Bone marrow (tissue), 2 donors: ENCODE measurements at regions not wholly inside any gene's neighbourhood (a gene's known extent, or its start where the extent isn't known, plus 50 kb on each side); places are given as distances from the start of the nearest gene placed in this dataset.

Experiments
- DNase-seq, 2 donors: peaks; one replicate each; lab custom pipeline; 2025; lab: John Stamatoyannopoulos, UW

- no peak for DNase-seq
Measured at GRCh38 chr11:134575504-134576230, 163.6 kb upstream of the B3GAT1 start.

DNA sequence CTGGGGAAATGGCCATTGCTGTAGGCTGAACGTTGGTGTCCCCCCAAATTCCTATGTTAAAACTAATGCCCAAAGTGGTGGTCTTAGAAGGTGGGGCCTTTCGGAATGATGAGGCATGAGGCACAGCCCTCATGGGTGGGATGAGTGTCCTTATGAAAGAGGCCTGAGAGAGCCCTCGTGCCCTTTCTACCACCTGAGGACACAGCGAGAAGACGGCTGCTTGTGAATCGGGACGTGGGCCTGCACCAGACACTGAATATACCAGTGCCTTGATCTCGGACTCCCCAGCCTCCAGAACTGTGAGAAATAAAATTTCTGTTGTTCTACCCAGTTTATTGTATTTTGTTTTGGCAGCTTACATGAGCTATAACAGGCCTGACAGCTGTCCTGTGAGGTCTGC, 162.9 kb upstream of the B3GAT1 start:
- DNase-seq = no peak

DNA sequence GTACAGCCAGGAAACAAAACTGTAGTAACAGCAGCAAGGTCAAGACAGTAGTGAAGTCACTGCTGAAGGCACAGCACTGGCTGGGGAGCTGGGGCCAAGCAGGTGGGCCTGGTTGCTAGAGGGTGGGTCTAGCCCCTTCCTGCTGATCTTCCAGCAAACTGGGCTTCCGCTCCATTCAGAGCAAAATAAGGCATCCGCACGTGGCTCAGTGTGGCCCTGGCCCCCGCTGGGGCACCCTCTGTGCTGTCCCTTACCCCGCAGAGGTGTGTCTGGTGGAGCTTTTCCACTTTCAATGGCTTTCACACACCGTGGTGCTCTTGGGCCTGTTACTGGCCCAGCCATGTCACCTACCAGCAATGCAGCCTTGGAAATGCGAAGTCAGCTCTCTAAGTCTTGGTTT, 162.4 kb upstream of the B3GAT1 start:
- DNase-seq = no peak

GRCh38 chr11:134573857-134574256, 161.8 kb upstream of the B3GAT1 start:
- DNase-seq = no peak

- no peak for DNase-seq
Measured at GRCh38 chr11:134572741-134573675, 161.0 kb upstream of the B3GAT1 start.

GRCh38 chr11:134571301-134571700, 159.3 kb upstream of the B3GAT1 start:
- no peak for DNase-seq

DNA sequence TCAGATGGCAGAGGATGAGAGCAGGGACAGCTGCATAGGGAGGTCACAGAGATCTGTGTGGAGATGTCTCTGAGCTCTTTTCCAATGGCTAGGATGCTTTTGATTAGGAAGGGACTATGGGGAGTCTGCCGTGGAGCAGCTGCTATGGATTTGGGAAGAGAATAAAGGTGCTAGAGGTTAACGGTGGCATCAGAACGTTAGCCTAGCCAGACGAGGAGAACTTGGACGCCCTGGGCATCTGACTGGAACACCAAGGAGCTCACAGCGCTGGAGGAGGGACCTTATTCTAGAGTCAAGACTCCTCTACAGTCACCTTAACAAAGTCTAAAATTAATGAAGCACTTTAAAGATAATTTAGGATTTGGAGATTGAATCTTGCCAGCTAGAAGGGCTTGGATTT, 157.2 kb upstream of the B3GAT1 start:
- no peak for DNase-seq

DNA sequence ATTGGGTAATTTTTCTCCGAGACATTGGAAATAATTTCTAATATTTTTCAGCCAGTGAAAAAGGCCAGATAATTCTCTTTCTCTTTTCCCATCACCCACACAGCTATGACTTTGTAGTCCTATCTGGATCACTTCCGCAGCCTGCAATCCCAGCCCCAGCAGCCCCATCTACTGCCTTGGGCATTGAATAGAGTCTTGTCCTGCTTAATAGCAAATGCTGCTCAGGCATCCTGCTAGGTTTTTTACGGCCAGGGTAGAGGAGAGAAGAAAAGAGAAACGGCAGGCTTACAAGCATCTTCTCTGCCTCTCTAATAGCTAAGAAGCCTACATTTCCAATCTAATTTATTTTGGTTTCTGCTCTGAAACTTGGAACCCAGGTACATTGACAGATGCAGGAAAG, 154.3 kb upstream of the B3GAT1 start:
- DNase-seq = no peak

DNA sequence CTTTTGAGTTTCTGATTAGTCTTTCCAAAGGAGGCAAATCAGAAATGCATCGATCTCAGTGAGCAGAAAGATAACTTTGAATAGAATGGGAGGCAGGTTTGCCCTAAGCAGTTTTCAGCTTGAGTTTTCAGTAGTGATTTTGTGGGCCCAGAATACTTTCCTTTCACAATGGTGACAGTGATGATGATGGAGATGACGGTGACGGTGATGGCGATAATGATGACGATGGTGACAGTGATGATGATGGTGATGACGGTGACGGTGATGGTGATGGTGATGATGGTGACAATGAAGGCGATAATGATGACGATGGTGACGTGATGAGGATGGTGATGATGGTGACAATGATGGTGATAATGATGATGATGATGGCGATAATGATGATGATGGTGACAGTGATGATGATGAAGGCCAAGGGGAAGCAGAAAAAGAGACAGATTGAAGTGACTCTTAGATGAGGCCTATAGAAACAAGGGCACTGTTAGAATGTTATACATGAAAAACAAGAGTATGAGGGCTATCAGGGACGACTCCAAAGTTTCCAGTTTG, 153.4 kb upstream of the B3GAT1 start:
- no peak for DNase-seq

DNA sequence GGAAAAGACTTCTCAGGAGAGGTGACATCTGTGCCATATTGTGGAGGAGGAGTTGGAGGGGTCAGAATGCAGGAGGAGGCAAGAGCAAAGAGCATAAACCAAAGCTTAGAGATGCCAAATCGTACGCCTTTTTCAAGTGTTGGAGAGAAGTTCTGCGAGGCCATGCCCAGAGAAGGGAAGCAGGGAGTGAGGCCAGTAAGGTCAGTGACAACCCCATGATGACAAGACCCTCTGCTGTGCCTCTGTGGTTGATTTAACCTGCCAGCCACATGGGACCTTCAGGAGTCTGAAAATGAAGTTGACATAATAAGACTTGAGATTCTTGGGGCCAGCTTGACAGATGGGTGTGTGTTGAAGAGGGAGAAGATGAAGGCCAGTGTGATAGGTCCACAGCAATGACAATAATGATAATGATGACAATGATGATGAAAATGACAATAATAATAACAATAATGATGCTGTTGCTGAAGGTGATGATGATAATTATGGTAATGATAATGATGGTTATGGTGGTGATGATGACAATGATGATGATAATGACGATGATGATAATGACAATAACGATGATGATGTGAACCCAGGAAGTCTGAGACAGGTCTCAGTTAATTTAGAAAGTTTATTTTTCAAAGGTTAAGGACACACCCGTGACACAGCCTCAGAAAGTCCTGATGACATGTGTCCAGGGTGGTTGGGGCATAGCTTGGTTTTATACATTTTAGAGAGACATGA, 152.6 kb upstream of the B3GAT1 start:
- DNase-seq = no peak

DNA sequence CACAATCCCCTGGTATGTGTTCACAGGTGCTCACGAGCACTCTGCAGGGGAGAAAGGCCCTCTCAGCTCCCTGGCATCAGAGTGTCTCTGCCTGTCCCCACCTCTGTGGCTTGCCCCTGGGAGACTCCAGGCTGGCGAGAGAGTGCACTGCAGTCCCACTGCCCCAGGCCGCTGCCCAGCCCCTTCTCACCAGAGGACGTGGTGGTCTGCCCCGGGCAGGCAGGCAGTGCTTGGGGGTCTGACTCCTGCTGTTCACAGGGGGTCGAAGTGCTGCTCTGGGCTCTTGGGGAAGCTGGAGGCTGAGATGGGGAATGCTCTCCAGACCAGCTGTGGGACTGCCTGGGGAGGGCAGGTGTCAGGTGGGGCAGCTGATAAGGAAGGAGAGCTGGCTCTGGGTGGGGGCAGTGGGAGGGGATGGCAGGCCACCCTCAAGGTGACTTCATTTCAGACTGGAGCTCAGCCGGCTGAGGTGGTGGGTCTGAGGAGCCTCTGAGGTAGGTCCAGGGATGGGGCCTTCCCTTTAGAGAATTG, 151.0 kb upstream of the B3GAT1 start:
- DNase-seq = no peak

DNA sequence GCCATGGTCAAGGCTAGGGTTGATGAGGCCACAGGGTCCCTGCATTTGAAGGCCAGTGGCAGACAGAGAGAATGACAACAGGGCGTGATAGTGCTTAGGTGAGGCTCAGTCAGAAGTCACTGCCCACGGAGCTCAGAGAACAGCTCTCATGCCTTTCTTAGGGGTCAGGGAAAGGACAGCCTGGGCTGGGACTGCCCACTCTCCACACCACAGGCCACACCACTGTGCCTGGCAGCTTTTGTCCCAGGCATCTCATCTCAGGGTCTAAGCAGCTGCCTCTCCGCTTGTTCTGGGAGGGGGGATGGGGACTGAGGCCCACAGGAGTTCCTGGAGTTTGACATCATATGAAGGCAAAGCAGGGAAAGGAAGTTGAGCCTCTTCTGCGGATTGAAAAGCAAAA, 150.2 kb upstream of the B3GAT1 start:
- DNase-seq = no peak

DNA sequence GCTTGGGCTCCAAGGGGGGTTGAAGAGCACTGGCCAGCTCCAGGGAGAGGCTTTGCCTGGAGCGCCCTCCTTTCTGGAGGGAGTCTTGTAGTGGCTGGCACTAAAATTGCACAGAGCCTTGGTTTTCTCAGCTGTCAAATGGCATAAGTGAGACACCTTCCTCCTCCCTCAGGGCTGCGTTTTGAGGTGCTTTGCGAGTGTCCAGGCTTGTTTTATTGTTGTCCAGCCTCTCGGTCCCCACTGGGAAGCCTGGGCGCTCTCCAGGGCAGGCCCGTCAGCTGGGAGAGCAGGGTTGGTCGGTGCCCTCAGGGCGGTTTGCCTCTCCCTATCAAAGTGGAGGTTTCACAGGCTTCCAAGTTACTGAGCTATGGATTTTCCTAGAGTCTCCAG, 149.3 kb upstream of the B3GAT1 start:
- DNase-seq = no peak

- DNase-seq = no peak
Measured at GRCh38 chr11:134560566-134561330, 148.7 kb upstream of the B3GAT1 start.

- no peak for DNase-seq
Measured at GRCh38 chr11:134560066-134560465, 148.0 kb upstream of the B3GAT1 start.

DNA sequence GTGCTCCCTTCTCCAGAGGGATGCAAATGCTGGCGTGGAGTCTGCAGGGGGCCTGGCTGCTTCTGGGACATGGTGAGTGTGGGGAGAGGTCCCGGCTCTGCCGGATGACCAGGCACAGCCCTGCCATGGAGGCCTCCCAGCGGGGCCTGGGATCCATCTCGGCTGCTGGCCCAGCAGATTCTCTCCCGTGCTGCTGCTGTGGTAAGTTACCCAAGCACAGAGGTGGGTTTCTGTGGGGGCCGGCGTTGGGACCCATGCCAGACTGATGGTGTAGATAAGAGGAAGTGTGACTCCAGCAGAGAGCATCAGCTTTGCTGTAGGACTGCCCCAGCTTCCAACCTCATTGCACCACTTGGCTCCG, 147.5 kb upstream of the B3GAT1 start:
- no peak for DNase-seq

DNA sequence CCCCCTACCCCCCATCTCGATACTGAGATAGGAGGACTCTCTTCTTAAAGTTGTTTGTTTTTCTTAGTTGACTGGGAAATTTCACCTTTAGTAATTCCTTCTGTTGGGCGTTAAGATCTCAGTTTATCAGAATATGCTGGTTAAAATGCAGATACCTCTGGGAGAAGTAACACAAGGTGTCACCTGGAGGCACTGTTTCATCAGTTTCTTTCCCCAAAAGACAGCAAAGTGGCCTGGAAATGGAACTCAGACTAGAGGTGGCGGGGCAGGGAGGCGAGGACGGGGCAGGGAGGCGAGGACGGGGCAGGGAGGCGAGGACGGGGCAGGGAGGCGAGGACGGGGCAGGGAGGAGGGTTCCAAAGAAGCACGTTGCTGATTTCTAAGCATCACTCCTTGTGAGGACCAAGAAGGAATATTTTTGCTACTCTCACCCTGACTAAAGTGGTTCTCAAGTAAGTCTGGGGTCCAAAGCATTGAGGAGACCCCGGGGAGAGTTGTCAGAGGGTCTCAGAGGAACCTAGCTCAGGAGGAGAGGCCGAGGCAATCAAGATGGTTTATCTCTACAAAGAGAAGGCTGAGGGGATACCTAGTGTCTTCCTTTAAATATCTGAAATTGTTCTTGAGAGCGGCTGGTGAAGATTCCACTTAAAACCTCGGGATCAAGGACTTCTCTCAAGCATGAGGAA, 147.0 kb upstream of the B3GAT1 start:
- DNase-seq = no peak

DNA sequence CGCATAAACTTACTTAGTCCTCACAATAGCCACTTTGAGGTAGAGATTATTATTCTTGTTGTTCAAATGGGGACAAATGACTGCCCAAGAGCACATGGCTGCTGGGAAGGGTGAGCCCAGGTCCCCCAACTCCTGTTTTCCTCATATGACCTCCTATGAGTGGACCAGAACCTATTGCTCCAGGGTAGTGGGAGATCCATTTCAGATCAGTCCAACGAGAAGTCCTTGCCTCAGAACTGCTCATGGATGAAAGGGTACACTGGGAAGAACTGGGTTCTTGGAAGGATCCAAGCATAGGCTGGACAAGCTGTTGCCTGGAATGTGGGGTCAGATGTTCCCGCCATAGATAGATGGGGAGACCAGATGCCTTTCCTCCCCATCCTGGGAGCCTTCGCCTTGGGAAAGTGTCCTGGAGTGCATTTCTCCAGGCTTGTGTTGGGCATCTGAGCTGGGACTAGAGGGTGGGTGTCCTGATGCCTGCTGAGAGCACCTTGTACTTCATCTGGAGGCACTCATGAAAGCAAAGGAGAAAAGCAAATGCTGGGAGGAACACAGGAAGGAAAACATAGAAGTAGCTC, 146.3 kb upstream of the B3GAT1 start:
- no peak for DNase-seq

- DNase-seq = no peak
Measured at GRCh38 chr11:134557571-134558257, 145.7 kb upstream of the B3GAT1 start.

- no peak for DNase-seq
Measured at GRCh38 chr11:134556186-134556585, 144.1 kb upstream of the B3GAT1 start.
